ENCODE measurements at regions not wholly inside any gene's neighbourhood (a gene's known extent, or its start where the extent isn't known, plus 50 kb on each side); places are given as distances from the start of the nearest gene placed in this dataset.

DNA sequence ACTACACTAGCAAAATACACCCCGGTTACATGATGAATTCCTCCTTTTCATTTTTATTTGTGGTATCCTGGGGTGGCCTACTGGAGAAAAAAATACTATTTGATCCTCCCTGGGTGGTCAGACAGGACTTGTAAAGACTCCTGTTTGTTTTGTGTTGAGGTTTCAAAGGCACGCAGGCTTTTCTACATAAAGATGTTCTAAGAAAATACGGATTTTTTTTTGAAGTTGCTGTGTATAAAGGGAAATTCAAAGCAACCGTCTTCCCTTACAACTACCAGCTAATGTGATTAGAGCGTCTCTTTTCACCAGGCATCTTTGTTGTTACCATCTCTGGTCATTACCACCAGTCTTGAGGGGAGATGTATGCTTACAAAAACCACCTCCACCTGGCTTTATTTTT, 187.1 kb downstream of the SOX4 start:
- Histone ChIP-seq H3K4me1 (no peaks in the 10 kb centered on the region), H3K4me3 (no peak overlapping the region), H3K36me3 (no peaks in the 10 kb centered on the region), H3K27ac (no peak overlapping the region), H3K27me3 (replicated peaks in 1 of 7) (no peaks in the 10 kb centered on the region), H3K9me3 (no peaks in the 10 kb centered on the region)
- TF ChIP-seq POLR2A (IDR thresholded peaks at IDR 0.05) (no peak), POLR2AphosphoS5 (IDR thresholded peaks at IDR 0.05) (no peak)
- TF ChIP-seq, protein P1, sequence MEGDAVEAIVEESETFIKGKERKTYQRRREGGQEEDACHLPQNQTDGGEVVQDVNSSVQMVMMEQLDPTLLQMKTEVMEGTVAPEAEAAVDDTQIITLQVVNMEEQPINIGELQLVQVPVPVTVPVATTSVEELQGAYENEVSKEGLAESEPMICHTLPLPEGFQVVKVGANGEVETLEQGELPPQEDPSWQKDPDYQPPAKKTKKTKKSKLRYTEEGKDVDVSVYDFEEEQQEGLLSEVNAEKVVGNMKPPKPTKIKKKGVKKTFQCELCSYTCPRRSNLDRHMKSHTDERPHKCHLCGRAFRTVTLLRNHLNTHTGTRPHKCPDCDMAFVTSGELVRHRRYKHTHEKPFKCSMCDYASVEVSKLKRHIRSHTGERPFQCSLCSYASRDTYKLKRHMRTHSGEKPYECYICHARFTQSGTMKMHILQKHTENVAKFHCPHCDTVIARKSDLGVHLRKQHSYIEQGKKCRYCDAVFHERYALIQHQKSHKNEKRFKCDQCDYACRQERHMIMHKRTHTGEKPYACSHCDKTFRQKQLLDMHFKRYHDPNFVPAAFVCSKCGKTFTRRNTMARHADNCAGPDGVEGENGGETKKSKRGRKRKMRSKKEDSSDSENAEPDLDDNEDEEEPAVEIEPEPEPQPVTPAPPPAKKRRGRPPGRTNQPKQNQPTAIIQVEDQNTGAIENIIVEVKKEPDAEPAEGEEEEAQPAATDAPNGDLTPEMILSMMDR (IDR thresholded peaks at IDR 0.05 in 8 of 11, conservative IDR thresholded peaks at IDR 0.05 in 3 of 11): no peak
- intact Hi-C loops (cut with DNase I; ENCODE audit: low total_unique reads): no loop called here
- WGBS, 5 donors: 83 to 93% (median 89%) methylated on average over 5 of the region's 5 CpGs
- no peak for DNase-seq

GRCh38 chr6:21781128-21781527, 187.6 kb downstream of the SOX4 start:
- no peak for TF ChIP-seq POLR2AphosphoS5 (IDR thresholded peaks at IDR 0.05)
- TF ChIP-seq, protein P1 (IDR thresholded peaks at IDR 0.05 in 8 of 11, conservative IDR thresholded peaks at IDR 0.05 in 3 of 11): no peak
- TF ChIP-seq POLR2A (IDR thresholded peaks at IDR 0.05): no peak
- H3K36me3 ChIP-seq: no peaks in the 10 kb centered on the region
- DNase-seq: no peak
- H3K4me1 ChIP-seq: no peaks in the 10 kb centered on the region
- H3K27ac ChIP-seq: no peak overlapping the region
- intact Hi-C loops (cut with DNase I; ENCODE audit: low total_unique reads): no loop called here
- H3K4me3 ChIP-seq: no peak overlapping the region
- no peaks in the 10 kb centered on the region for H3K9me3 ChIP-seq
- WGBS, 5 donors: 64 to 77% (median 71%) methylated on average over 3 of the region's 3 CpGs
- no peaks in the 10 kb centered on the region for H3K27me3 ChIP-seq (replicated peaks in 1 of 7)

DNA sequence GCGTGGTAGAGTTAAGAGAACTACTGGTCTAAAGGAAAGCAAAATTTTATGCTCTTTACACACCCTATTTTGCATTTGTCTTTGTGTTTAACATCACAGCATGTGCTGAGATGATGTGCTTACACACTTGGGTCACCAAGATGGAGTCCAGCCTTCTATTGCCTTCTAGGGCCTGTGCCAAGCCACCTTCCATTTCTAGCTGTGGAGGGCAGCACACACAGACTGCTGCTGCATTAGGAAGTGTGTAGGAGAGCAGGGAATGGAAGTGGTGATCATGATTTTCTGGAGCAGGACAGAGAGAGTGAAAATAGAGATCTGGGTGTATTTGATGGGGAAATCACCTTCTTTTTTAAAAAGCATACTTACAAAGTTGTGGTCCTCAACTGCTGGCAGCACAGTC, 191.6 kb downstream of the SOX4 start:
- H3K27me3 ChIP-seq (replicated peaks in 1 of 7): no peaks in the 10 kb centered on the region
- H3K4me3 ChIP-seq: no peak overlapping the region
- intact Hi-C loops (cut with DNase I; ENCODE audit: low total_unique reads): no loop called here
- no peaks in the 10 kb centered on the region for H3K4me1 ChIP-seq
- 63 to 92% (median 89%) methylated on average over 1 of the region's 1 CpG for WGBS, 5 donors
- TF ChIP-seq POLR2A (IDR thresholded peaks at IDR 0.05): no peak
- H3K36me3 ChIP-seq: no peaks in the 10 kb centered on the region
- no peaks in the 10 kb centered on the region for H3K9me3 ChIP-seq
- no peak overlapping the region for H3K27ac ChIP-seq
- DNase-seq: no peak

GRCh38 chr6:21791056-21791455, 197.5 kb downstream of the SOX4 start:
- H3K9me3 ChIP-seq: no peaks in the 10 kb centered on the region
- H3K4me3 ChIP-seq: no peak overlapping the region
- no peaks in the 10 kb centered on the region for H3K36me3 ChIP-seq
- H3K4me1 ChIP-seq: no peaks in the 10 kb centered on the region
- no peaks in the 10 kb centered on the region for H3K27me3 ChIP-seq (replicated peaks in 1 of 7)
- DNase-seq: no peak
- 68 to 86% (median 77%) methylated on average over 3 of the region's 3 CpGs for WGBS, 5 donors
- TF ChIP-seq POLR2A (IDR thresholded peaks at IDR 0.05): no peak
- TF ChIP-seq, protein P1 (IDR thresholded peaks at IDR 0.05 in 8 of 11, conservative IDR thresholded peaks at IDR 0.05 in 3 of 11): no peak
- TF ChIP-seq POLR2AphosphoS5 (IDR thresholded peaks at IDR 0.05): no peak
- intact Hi-C loops (cut with DNase I; ENCODE audit: low total_unique reads): no loop called here
- H3K27ac ChIP-seq: no peak overlapping the region

- Histone ChIP-seq H3K9me3 (no peaks in the 10 kb centered on the region), H3K4me3 (no peak overlapping the region), H3K27ac (no peak overlapping the region), H3K36me3 (no peaks in the 10 kb centered on the region), H3K4me1 (no peaks in the 10 kb centered on the region), H3K27me3 (replicated peaks in 1 of 7) (no peaks in the 10 kb centered on the region)
- no peak for DNase-seq
- intact Hi-C loops (cut with DNase I; ENCODE audit: low total_unique reads): no loop called here
- 44 to 71% (median 60%) methylated on average over 4 of the region's 4 CpGs for WGBS, 5 donors
- TF ChIP-seq POLR2AphosphoS5 (IDR thresholded peaks at IDR 0.05) (no peak), POLR2A (IDR thresholded peaks at IDR 0.05) (no peak)
- TF ChIP-seq, protein P1 (IDR thresholded peaks at IDR 0.05 in 8 of 11, conservative IDR thresholded peaks at IDR 0.05 in 3 of 11): no peak
Measured at GRCh38 chr6:21791581-21791980, 198.0 kb downstream of the SOX4 start.
